Right cardiac atrium (tissue), 5 donors: ENCODE measurements at regions not wholly inside any gene's neighbourhood (a gene's known extent, or its start where the extent isn't known, plus 50 kb on each side); places are given as distances from the start of the nearest gene placed in this dataset.

Experiments
- ATAC-seq, 2 donors: fragments of 200-7000 bp; cut with Tn5 transposase; one replicate each; pipeline versions ENCODE4 v1.8.0 to v1.9.1; 2020; ENCODE audit warnings: moderate library complexity in 2 of 2, mild to moderate bottlenecking in 1 of 2
- DNase-seq, 3 donors: peaks; one replicate each; pipeline ENCODE4 v3.0.0-alpha.2; 2020
- H3K27ac ChIP-seq: one replicate; pipeline ENCODE4 v1.5.1; 2013; ENCODE audit warnings: mild to moderate bottlenecking, low read length, control low read depth, moderate library complexity
- H3K27me3 ChIP-seq: one replicate; pipeline ENCODE4 v1.6.1; 2013; ENCODE audit not compliant: control insufficient read depth, insufficient read depth
- H3K4me1 ChIP-seq: one replicate; pipeline ENCODE4 v1.6.1; 2013; ENCODE audit warnings: low read length; ENCODE audit not compliant: control insufficient read depth, insufficient read depth
- H3K4me3 ChIP-seq: one replicate; pipeline ENCODE4 v1.5.1; 2013; ENCODE audit warnings: low read length, control low read depth
- H3K9me3 ChIP-seq: one replicate; pipeline ENCODE4 v1.6.1; 2013; ENCODE audit warnings: low read length; ENCODE audit not compliant: control insufficient read depth
- WGBS: extraction: QIAGEN DNeasy Blood & Tissue Kit; methylation state at CpG from one replicate; pipeline ENCODE4 v1.1.7; 2013; 5-methylcytosine and 5-hydroxymethylcytosine counted together
- intact Hi-C, 4 donors: fragments of 100-400 bp; cut with DNase I; formaldehyde crosslinking; loops; one replicate each; pipeline versions ENCODE4 v1.11.0 to v1.14.0; 2022 to 2023
- donor health status: healthy with polysubstance abuse.
- donor health status: DM: no; HTN: yes; CAD: no.
- donor health status: DM: no; HTN: no; CAD: no.
- donor health status: DM: no; HTN: yes; CAD: no; lungs with severe emphysema.
- donor health status: DM: yes; HTN: yes; CAD: no.

DNA sequence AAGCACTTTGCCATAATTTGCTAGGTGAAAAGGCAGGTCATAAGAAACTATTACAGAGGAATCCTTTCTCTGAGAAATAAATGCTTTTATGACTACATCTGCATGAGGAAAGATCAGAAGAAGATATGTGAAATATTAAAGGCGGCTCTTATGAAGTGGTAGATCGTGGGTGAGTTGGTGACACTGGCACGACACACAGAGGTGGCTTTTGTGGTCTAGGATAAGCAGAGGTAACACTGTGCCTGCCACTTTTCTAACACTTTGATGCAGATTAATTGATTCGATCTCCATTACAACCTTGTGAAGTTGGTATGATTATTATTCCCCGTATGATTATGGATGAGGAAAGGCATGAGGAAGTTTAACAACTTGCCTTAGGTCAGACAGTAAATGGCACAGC lies 60.0 kb upstream of the ELK3 start:
- intact Hi-C loops, result loop anchor here in 1 of 4 donors (10.0 kb wide), 1 partner anchor 59 kb away; no protein-coding TSS in a partner anchor
- 92% methylated on average over 5 of the region's 5 CpGs for WGBS
- no peaks in the 10 kb centered on the region for H3K27me3 ChIP-seq

DNA sequence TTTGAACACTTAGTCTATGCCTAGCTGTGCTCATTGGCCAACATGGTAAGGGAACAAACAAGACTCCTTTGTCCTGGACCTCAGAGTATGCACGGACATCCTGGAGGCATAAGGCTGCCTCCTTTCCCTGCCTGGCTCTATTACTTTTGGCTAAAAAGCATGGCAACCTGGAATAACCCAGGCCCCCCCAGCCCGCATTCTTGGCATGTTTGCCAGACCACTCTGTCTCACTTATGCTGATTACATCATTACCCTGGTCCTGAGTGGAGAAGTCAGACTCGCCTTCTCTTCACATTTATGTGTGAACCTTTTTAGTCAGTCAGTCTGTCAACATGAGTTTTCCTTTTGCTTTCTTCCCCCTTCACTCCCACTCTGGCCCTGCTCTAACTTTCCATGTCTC lies 58.0 kb upstream of the ELK3 start:
- intact Hi-C loops, result loop anchor here in 1 of 4 donors (10.0 kb wide), 1 partner anchor 61 kb away; no protein-coding TSS in a partner anchor
- Histone ChIP-seq H3K4me3 (no peak overlapping the region), H3K27me3 (no peaks in the 10 kb centered on the region), H3K4me1 (no peaks in the 10 kb centered on the region), H3K27ac (no peak overlapping the region), H3K9me3 (no peaks in the 10 kb centered on the region)
- ATAC-seq (peak; percentile 68), DNase-seq (no peak)
- WGBS, result 50% methylated on average over 3 of the region's 3 CpGs

More for the DNA sequence above, 60.0 kb upstream of the ELK3 start:
- Histone ChIP-seq H3K9me3 (no peaks in the 10 kb centered on the region), H3K27ac (no peak overlapping the region), H3K4me1 (no peaks in the 10 kb centered on the region), H3K4me3 (no peak overlapping the region)
- ATAC-seq, result no peak
- no peak for DNase-seq

DNA sequence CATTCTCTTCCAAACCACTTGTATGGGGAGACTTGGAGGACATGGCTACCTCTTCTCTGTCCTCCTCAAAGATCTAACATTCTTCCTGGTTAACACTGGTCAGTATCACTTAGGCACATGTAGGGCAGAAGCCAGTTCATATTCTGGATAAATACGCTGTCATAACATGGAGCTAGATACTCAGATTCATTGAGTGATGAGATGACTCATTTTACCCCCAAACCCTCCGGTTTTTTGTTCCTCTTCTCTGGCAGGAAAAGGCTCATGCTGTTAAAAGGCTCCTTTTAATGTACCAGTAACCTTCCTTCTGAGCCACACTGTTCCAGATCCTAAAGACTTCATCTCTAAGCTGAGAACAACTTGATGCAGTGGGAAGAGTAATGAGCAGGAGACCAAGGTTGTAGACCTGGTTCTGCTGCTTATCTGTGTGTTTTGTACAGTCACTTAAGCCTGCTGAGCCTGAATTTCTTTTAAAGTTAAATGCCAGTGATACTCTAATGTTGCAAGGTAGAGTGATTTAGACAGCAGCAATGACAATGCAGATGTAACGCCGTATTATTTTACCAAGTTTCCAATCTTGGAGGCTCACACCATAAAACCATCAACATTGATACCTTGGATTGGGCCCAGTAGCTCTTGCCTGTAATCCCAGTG lies 57.3 kb upstream of the ELK3 start:
- Histone ChIP-seq H3K27me3 (no peaks in the 10 kb centered on the region), H3K27ac (no peak overlapping the region), H3K9me3 (no peaks in the 10 kb centered on the region), H3K4me1 (no peaks in the 10 kb centered on the region), H3K4me3 (no peak overlapping the region)
- intact Hi-C loops, result loop anchor here in 1 of 4 donors (10.0 kb wide), 1 partner anchor 62 kb away; no protein-coding TSS in a partner anchor
- ATAC-seq (no peak), DNase-seq (no peak)
- 86% methylated on average over 4 of the region's 4 CpGs for WGBS

DNA sequence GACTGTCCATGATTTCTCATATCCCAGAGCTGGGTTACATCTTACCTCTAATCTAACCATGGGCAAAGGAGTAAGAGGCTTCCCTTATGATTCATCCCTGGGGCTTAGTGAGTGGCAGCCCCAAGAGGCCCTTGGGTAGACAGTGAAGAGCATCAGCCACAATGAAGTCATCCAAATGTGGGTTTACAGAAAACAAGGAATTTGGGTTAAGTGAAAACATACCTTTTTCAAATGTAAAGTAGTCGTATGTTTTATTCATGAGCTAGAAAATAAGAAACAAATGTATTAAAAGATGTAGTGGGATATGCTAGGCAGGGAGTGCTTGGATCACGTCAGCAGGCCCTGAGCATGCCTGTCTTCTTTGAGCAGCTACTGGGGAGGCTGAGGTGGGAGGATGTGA lies 54.0 kb upstream of the ELK3 start:
- WGBS, result 89% methylated on average over 2 of the region's 2 CpGs
- DNase-seq (no peak), ATAC-seq (no peak)
- Histone ChIP-seq H3K4me1 (no peaks in the 10 kb centered on the region), H3K27ac (no peak overlapping the region), H3K27me3 (no peaks in the 10 kb centered on the region), H3K4me3 (no peak overlapping the region), H3K9me3 (no peaks in the 10 kb centered on the region)
- intact Hi-C loops, result no loop called here

DNA sequence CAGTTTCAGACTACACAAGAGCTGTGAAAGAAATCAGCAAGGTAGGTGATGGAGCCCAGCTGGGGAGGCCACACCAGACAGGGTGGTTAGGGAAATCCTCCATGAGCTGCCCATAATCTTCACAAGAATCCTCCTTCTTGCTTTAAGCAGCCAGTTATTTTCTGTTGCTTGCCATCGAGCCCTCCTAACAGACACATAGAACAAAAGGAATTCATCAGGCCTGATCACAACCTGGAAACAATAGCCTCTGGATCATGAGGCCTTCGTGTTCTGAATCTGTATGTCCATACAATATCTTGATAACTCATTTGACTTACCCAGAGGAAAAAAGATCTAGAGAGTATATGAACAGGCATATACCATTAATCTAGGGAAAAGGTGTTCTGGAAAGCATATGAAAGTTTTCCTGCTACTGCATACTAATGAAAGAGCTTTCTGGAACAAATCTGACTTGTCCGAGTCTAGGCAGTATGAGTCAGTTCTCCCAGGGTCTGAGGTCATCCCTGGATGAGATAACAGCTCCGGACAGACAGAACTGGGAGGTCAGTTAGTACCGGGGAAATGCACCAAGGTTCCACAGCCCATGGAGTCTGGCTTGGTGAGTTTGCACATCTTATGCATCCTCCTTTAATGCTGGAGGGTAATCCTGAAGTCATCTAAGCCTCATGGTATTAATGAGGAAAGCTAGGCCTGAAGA lies 52.8 kb upstream of the ELK3 start:
- ATAC-seq, result peak; percentile 77 to 97
- WGBS, result 51% methylated on average over 5 of the region's 5 CpGs

DNA sequence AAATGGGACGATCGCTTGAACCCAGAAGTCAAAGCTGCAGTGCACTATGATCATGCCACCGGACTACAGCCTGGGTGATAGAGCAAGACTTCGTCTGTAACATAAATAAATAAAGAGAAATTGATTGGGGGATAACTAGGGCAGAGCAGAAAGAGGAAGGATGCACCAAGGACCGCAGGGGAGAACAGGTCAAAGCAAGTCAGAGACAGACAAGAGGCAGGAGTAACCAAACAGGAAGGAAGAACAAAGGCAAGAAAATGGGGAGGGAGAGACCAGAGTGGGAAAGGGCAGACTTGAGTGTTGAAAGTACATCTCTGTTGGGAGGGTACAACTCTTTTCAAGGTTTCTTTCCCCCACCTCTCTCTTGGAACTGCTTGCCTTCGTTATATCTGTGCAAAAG lies 50.8 kb upstream of the ELK3 start:
- WGBS, result 53% methylated on average over 6 of the region's 6 CpGs
- H3K9me3 ChIP-seq, result no peaks in the 10 kb centered on the region
- no peaks in the 10 kb centered on the region for H3K4me1 ChIP-seq
- no peak overlapping the region for H3K4me3 ChIP-seq
- no peak for ATAC-seq
- H3K27me3 ChIP-seq, result no peaks in the 10 kb centered on the region
- H3K27ac ChIP-seq, result no peak overlapping the region
- DNase-seq, result no peak
- intact Hi-C loops, result no loop called here

More for the DNA sequence above, 52.8 kb upstream of the ELK3 start:
- Histone ChIP-seq H3K9me3 (no peaks in the 10 kb centered on the region), H3K4me3 (no peak overlapping the region), H3K27ac (no peak overlapping the region), H3K4me1 (no peaks in the 10 kb centered on the region), H3K27me3 (no peaks in the 10 kb centered on the region)
- peak in 1 of 3 donors; percentile 36 for DNase-seq
- intact Hi-C loops, result no loop called here

DNA sequence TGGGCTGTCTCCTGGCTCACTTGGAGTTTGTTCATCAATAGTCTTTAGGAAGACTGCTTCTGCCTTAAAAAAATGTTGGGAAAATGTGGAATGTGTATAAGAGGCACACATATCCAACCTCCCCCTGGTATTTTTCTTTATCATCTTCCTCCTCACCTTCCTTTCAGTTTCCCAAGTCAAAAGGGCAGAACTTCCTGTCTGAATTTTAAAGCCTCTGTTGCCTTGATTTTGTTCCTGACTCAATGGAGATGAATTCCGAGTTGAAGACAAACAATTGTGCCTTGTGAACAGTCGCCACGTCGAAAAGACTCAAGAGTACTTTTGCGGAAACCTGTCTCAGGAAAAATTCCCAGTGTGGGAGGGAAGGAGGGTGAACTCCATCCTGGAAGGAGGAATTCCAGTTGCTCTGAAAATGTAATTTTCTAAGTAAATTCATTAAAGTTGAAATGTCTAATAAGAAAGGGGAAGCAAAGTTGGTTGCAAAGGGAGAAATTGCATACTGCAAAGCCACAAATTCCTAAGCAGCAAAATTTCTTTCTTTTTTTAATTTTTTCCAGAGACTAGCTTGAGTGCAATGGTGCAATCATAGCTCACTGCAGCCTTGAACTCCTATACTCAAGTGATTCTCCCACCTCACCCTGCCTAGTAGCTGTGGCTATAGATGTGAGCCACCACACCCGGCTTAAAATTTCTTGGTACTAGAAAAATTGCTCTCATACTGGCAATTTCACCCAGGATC lies 50.2 kb upstream of the ELK3 start:
- no peak overlapping the region for H3K4me3 ChIP-seq

More for the DNA sequence above, 50.2 kb upstream of the ELK3 start:
- ATAC-seq, result no peak
- no peaks in the 10 kb centered on the region for H3K9me3 ChIP-seq
- no peaks in the 10 kb centered on the region for H3K27me3 ChIP-seq
- 48% methylated on average over 6 of the region's 6 CpGs for WGBS
- intact Hi-C loops, result no loop called here
- H3K4me1 ChIP-seq, result no peaks in the 10 kb centered on the region
- DNase-seq, result no peak
- no peak overlapping the region for H3K27ac ChIP-seq
